GM18867 (cell line): ENCODE measurements at regions not wholly inside any gene's neighbourhood (a gene's known extent, or its start where the extent isn't known, plus 50 kb on each side); places are given as distances from the start of the nearest gene placed in this dataset.
"Not testable (repeated sequence)": the region's sequence is repeated elsewhere in the genome, so short reads cannot be mapped to it uniquely, and the experiment has no call there.

Experiments used
- ATAC-seq: cut with Tn5 transposase; IDR thresholded peaks from one replicate; pipeline ENCODE4 v1.9.1; 2021; ENCODE audit warnings: mild to moderate bottlenecking, moderate library complexity; ENCODE audit not compliant: unreplicated experiment

- no peak for ATAC-seq
These were observed 185.3 kb downstream of the CYP26B1 start for GRCh38 chr2:71962350-71962749.

GRCh38 chr2:71961289-71962027 is 186.2 kb downstream of the CYP26B1 start:
- ATAC-seq, result no peak

DNA sequence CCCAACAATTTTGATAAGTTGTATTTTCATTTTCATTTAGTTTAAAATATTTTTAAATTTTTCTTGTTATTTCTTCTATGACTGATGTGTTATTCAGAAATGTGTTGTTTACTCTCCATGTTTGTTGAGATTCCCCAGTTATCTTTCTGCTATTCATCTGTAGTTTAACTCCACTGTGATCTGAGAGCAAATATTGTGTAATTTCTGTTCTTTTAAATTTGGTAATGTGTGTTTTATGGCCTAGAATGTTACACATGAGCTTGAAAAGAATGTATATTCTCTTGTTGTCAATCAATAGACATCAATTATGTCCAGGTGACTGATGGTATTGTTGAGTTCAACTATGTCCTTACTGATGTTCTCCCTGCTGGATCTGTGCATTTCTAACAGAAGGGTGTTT is 188.2 kb downstream of the CYP26B1 start:
- no peak for ATAC-seq

DNA sequence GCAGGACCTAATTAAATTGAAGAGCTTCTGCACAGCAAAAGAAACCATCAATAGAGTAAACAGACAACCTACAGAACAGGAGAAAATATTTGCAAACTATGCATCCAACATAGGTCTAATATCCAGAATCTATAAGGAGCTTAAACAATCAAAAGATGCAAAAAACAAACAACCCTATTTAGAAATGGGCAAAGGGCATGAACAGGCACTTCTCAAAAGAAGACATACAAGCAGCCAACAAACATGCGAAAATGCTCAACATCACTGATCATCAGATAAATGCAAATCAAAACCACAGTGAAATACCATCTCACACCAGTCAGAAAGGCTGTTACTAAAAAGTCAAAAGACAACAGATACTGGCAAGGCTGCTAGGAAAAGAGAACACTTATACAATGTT is 189.2 kb downstream of the CYP26B1 start:
- ATAC-seq, result not testable (repeated sequence)

DNA sequence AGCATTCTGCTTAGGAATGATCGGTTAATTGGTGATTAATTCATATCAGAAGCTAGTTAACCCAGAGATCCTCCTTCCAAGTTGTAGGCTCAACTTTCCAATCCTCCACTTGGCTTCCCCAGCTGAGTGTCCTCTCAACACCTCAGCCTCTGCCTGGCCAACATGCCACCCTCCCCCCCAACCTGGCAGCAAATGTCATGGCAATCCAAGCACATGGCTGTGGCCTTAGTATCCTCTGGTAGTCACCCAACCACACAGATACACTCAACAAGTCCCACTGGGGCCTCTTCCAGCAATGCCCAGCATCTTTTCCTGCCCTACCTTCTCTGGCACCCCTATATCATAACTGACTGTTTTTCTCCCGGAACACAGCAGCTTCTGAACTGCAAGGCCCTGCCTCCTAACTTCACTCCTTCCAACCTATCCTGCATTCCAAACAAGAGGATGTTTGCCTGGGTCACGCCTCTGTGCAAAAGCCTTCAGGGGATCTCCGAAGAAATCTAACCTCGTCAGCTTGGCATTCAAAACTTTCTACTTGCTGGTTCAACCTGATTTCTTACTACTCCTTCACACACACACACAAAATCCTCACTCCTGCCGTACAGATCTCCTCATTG is 195.0 kb downstream of the CYP26B1 start:
- ATAC-seq, result no peak

DNA sequence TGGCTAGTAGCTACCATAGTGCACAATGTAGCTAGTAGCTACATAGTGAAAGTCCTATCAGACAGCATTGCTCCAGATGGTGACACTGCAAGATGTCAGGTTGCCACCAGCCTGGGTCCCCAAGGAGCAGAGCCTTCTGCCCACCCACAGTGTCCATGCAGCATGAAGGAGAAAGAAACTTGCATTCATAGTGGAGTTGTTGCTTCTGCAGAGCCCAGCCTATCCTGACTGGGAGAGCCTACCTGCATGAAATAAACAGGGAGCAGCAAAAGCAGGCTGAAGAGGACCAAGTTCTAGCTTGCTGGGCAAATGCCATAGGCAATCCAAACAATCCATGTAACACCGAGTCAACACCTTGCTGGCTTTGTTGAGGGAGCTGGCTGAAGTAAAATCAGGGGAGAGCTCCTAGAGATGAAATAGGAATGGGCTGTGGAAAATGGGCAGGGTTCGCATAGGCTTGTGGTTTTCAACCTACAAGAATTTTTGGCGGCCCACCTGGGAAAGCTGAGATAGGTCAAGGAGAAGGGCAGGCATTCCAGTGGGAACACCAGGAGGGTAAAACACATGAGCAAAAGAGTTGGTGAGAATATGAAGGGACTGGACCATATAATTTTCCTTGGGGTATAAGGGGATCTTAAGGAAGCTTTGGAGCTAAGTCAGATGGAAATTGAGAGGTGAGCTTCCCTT is 195.8 kb downstream of the CYP26B1 start:
- ATAC-seq, result no peak

- ATAC-seq, result no peak
These were observed 196.6 kb downstream of the CYP26B1 start for GRCh38 chr2:71951083-71951468.

GRCh38 chr2:71950256-71951082 is 197.2 kb downstream of the CYP26B1 start:
- ATAC-seq, result no peak

DNA sequence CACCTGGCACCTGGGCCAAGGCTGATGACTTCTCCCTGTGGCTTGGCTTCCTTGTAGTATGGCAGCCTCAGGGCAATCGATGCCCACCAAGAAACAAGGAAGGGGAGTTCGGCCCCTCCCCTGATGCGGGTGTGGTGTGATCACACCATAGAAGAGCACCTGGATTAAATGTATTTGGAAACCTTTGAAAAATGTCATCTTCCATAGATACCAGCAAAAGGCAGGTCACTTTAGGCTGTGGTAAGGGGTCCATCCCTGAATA is 198.2 kb downstream of the CYP26B1 start:
- ATAC-seq, result no peak

- ATAC-seq, result no peak
These were observed 198.7 kb downstream of the CYP26B1 start for GRCh38 chr2:71948781-71949536.

DNA sequence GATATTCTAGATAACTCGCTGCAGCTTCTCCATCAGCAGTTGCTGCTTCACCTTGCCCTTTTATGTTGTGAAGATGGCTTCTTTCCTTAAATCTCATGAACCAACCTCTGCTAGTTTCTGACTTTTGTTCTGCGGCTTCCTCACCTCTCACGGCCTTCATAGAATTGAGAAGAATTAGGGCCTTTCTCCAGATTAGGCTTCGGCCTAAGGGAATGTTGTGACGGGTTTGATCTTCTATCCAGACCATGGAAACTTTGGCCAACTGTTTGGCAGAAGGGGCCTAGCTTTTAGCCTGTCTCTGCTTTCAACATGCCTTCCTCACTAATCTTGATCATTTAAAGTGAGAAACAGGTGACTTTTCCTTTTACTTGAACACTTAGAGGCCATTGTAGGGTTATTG is 199.9 kb downstream of the CYP26B1 start:
- no peak for ATAC-seq

- no peak for ATAC-seq
These were observed 202.1 kb downstream of the CYP26B1 start for GRCh38 chr2:71945603-71945959.

DNA sequence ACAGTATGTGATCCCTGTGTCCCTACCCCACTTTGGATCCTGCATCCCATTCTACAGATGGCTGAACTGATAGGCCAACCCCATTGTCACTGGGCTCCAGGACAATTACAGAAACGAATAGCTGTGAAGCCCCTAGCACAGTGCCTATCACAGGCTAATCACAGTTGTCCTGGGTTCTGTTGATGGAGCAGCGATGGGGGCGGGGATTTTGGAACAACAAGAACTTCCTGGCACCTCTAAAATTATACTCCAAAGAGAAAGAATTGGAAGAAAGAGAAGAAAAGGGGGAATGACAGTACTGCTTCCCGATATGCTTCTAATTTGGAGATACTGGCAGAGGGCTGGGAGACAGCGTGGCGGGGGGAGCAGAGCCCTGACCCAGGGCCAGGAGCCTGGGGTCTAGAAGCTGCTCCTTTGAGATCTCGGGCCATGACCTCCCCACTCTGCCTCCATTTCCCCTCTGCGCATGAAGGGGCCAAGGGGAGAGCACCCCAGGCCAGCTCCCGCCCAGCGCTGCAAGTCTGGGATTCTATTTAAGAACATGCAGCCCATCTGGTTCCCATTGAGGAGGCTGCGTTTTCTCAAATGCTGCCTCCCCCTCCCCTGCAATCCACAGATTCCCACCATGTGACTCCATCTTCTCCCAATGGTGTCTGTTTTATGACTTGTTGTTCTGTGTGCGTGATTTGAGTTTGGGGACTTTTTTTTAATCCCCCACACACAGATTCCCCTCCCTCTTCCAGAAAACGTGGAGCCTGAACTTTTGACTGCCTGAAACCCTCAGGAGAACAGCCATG is 202.7 kb downstream of the CYP26B1 start:
- no peak for ATAC-seq

- ATAC-seq, result no peak
These were observed 203.5 kb downstream of the CYP26B1 start for GRCh38 chr2:71944183-71944550.

GRCh38 chr2:71943238-71944182 is 204.2 kb downstream of the CYP26B1 start:
- no peak for ATAC-seq

- ATAC-seq, result no peak
These were observed 205.7 kb downstream of the CYP26B1 start for GRCh38 chr2:71941726-71942525.

DNA sequence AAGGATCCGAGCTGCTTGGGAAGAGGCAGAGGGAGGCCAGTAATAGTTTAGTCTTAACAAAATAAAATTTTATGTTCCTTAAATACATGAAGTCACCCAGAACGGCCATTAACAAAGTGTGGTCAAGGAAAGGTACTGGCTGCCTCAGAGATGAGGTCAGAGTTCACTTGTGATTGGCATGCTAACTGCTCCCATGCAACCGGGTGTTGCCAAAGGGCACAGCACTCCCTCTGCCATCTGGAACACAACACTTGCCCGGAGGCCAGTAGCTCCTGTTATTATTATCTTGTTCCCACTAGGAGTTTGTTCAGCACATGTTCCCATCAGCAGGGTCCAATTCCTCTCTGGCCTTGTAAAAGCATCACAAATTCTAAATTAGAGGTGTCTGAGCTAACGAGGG is 207.0 kb downstream of the CYP26B1 start:
- no peak for ATAC-seq
